ENCODE measurements at regions not wholly inside any gene's neighbourhood (a gene's known extent, or its start where the extent isn't known, plus 50 kb on each side); places are given as distances from the start of the nearest gene placed in this dataset.

GRCh38 chr18:53784253-53784652 lies 440.2 kb downstream of the MBD2 start:
- H3K4me3 ChIP-seq (ENCODE audit: low read length), result no peak overlapping the region
- DNase-seq (ENCODE audit: low read depth, low spot score), result no peak

GRCh38 chr18:53780666-53781065 lies 443.8 kb downstream of the MBD2 start:
- DNase-seq (ENCODE audit: low read depth, low spot score), result no peak
- no peak overlapping the region for H3K4me3 ChIP-seq (ENCODE audit: low read length)

GRCh38 chr18:53772293-53772692 lies 452.2 kb downstream of the MBD2 start:
- DNase-seq (ENCODE audit: low read depth, low spot score), result no peak
- no peak overlapping the region for H3K4me3 ChIP-seq (ENCODE audit: low read length)

GRCh38 chr18:53771664-53772063 lies 452.8 kb downstream of the MBD2 start:
- no peak for DNase-seq (ENCODE audit: low read depth, low spot score)
- H3K4me3 ChIP-seq (ENCODE audit: low read length), result no peak overlapping the region

GRCh38 chr18:53765211-53765610 lies 459.3 kb downstream of the MBD2 start:
- H3K4me3 ChIP-seq (ENCODE audit: low read length), result no peak overlapping the region
- DNase-seq (ENCODE audit: low read depth, low spot score), result no peak

- no peak overlapping the region for H3K4me3 ChIP-seq (ENCODE audit: low read length)
- no peak for DNase-seq (ENCODE audit: low read depth, low spot score)
Observed at GRCh38 chr18:53764086-53764485, 460.4 kb downstream of the MBD2 start.

- no peak for DNase-seq (ENCODE audit: low read depth, low spot score)
- no peak overlapping the region for H3K4me3 ChIP-seq (ENCODE audit: low read length)
Observed at GRCh38 chr18:53757328-53757727, 467.1 kb downstream of the MBD2 start.

- no peak overlapping the region for H3K4me3 ChIP-seq (ENCODE audit: low read length)
- no peak for DNase-seq (ENCODE audit: low read depth, low spot score)
Observed at GRCh38 chr18:53756610-53756972, 467.9 kb downstream of the MBD2 start.

- no peak for DNase-seq (ENCODE audit: low read depth, low spot score)
- no peak overlapping the region for H3K4me3 ChIP-seq (ENCODE audit: low read length)
Observed at GRCh38 chr18:53755914-53756609, 468.4 kb downstream of the MBD2 start.

- no peak overlapping the region for H3K4me3 ChIP-seq (ENCODE audit: low read length)
- no peak for DNase-seq (ENCODE audit: low read depth, low spot score)
Observed at GRCh38 chr18:53754154-53754553, 470.3 kb downstream of the MBD2 start.

- no peak overlapping the region for H3K4me3 ChIP-seq (ENCODE audit: low read length)
- no peak for DNase-seq (ENCODE audit: low read depth, low spot score)
Observed at GRCh38 chr18:53753601-53754000, 470.9 kb downstream of the MBD2 start.

GRCh38 chr18:53752781-53753367 lies 471.6 kb downstream of the MBD2 start:
- DNase-seq (ENCODE audit: low read depth, low spot score), result no peak
- H3K4me3 ChIP-seq (ENCODE audit: low read length), result no peak overlapping the region

- H3K4me3 ChIP-seq (ENCODE audit: low read length), result no peak overlapping the region
- no peak for DNase-seq (ENCODE audit: low read depth, low spot score)
Observed at GRCh38 chr18:53749766-53750165, 474.7 kb downstream of the MBD2 start.

- H3K4me3 ChIP-seq (ENCODE audit: low read length), result no peak overlapping the region
- no peak for DNase-seq (ENCODE audit: low read depth, low spot score)
Observed at GRCh38 chr18:53747663-53748160, 476.8 kb downstream of the MBD2 start.

GRCh38 chr18:53747210-53747609 lies 477.3 kb downstream of the MBD2 start:
- DNase-seq (ENCODE audit: low read depth, low spot score), result no peak
- H3K4me3 ChIP-seq (ENCODE audit: low read length), result no peak overlapping the region

- no peak for DNase-seq (ENCODE audit: low read depth, low spot score)
- no peak overlapping the region for H3K4me3 ChIP-seq (ENCODE audit: low read length)
Observed at GRCh38 chr18:53745986-53746385, 478.5 kb downstream of the MBD2 start.

- no peak for DNase-seq (ENCODE audit: low read depth, low spot score)
- H3K4me3 ChIP-seq (ENCODE audit: low read length), result no peak overlapping the region
Observed at GRCh38 chr18:53745224-53745967, 479.1 kb downstream of the MBD2 start.

GRCh38 chr18:53739700-53740099 lies 484.8 kb downstream of the MBD2 start:
- H3K4me3 ChIP-seq (ENCODE audit: low read length), result no peak overlapping the region
- no peak for DNase-seq (ENCODE audit: low read depth, low spot score)

- H3K4me3 ChIP-seq (ENCODE audit: low read length), result no peak overlapping the region
Observed at GRCh38 chr18:53735526-53735925, 488.9 kb downstream of the MBD2 start.

GRCh38 chr18:53715243-53715853 lies 509.1 kb downstream of the MBD2 start:
- DNase-seq (ENCODE audit: low read depth, low spot score), result no peak
- no peak overlapping the region for H3K4me3 ChIP-seq (ENCODE audit: low read length)

More at GRCh38 chr18:53735526-53735925, 488.9 kb downstream of the MBD2 start:
- DNase-seq (ENCODE audit: low read depth, low spot score), result no peak

Measured in Jurkat, Clone E6-1 (cell line).